OCI-LY7 (cell line): ENCODE measurements at regions not wholly inside any gene's neighbourhood (a gene's known extent, or its start where the extent isn't known, plus 50 kb on each side); places are given as distances from the start of the nearest gene placed in this dataset.

ENCODE experiments used
- BruUV-seq: library from RNA; stranded (reverse); fragments of 400-500 nt; replicated peaks from 2 replicates; lab custom pipeline; 2021; lab: Mats Ljungman, UMichigan
- CTCF ChIA-PET: fragments of 300-600 bp; sonication (Branson Sonifier 250); formaldehyde crosslinking; loops from one replicate; lab custom pipeline; 2022; ENCODE audit warnings: antibody characterized with exemption; ENCODE audit not compliant: unreplicated experiment; lab: Charles Lee
- POLR2A ChIA-PET: fragments of 300-600 bp; sonication (Branson Sonifier 250); formaldehyde crosslinking; loops from one replicate; lab custom pipeline; 2022; ENCODE audit warnings: antibody characterized with exemption; lab: Charles Lee
- DNase-seq: peaks from one replicate; pipeline ENCODE4 v3.0.0-alpha.2; 2015; ENCODE audit warnings: low spot score
- H2AFZ ChIP-seq: fragments of 200-600 bp; sonication (generic), shearing (Covaris generic); 2 replicates; pipeline ENCODE4 v1.6.1; 2014; ENCODE audit warnings: mild to moderate bottlenecking, antibody characterized with exemption, low read length, moderate library complexity
- H3K27ac ChIP-seq: fragments of 200-600 bp; sonication (generic); 2 replicates; pipeline ENCODE4 v1.5.1; 2014; ENCODE audit warnings: mixed run types, low read depth, mild to moderate bottlenecking, moderate library complexity, low read length, inconsistent platforms; ENCODE audit not compliant: poor library complexity, severe bottlenecking
- H3K36me3 ChIP-seq: fragments of 200-600 bp; sonication (generic); 2 replicates; pipeline ENCODE4 v1.6.1; 2014; ENCODE audit warnings: mild to moderate bottlenecking, antibody characterized with exemption, low read length, moderate library complexity, mixed read lengths; ENCODE audit not compliant: insufficient read depth
- H3K4me1 ChIP-seq: fragments of 200-600 bp; sonication (generic); 2 replicates; pipeline ENCODE4 v1.5.1; 2014; ENCODE audit warnings: mild to moderate bottlenecking, low read length; ENCODE audit not compliant: insufficient read depth, poor library complexity, severe bottlenecking
- H3K4me2 ChIP-seq: fragments of 200-600 bp; sonication (generic); 2 replicates; pipeline ENCODE4 v1.6.1; 2014; ENCODE audit warnings: mild to moderate bottlenecking, low read length
- H3K4me3 ChIP-seq: fragments of 200-600 bp; sonication (generic); 2 replicates; pipeline ENCODE4 v1.5.1; 2014; ENCODE audit warnings: mild to moderate bottlenecking, low read depth, low read length; ENCODE audit not compliant: poor library complexity, severe bottlenecking
- H3K79me2 ChIP-seq: fragments of 200-600 bp; sonication (generic); 2 replicates; pipeline ENCODE4 v1.6.1; 2016; ENCODE audit warnings: low read depth, mild to moderate bottlenecking, low read length, moderate library complexity, mixed read lengths; ENCODE audit not compliant: insufficient read depth
- H3K9me2 ChIP-seq: fragments of 200-600 bp; sonication (generic); 2 replicates; pipeline ENCODE4 v1.6.1; 2016; ENCODE audit warnings: mild to moderate bottlenecking, low read length, mixed read lengths; ENCODE audit not compliant: insufficient read depth
- H3K9me3 ChIP-seq: fragments of 200-600 bp; sonication (generic); 2 replicates; pipeline ENCODE4 v1.6.1; 2014; ENCODE audit warnings: mild to moderate bottlenecking, mixed run types, low read length, mixed read lengths
- H4K20me1 ChIP-seq: fragments of 200-600 bp; sonication (generic); 2 replicates; pipeline ENCODE4 v1.6.1; 2014; ENCODE audit warnings: mild to moderate bottlenecking, antibody characterized with exemption, low read length, moderate library complexity, mixed read lengths; ENCODE audit not compliant: insufficient read depth
- EZH2phosphoT487 ChIP-seq: fragments of 200-600 bp; sonication (generic); IDR thresholded peaks from 2 replicates; pipeline ENCODE4 v1.6.1; 2018; ENCODE audit warnings: low read depth, borderline replicate concordance, mild to moderate bottlenecking, mixed run types, antibody characterized with exemption, low read length, moderate library complexity, mixed read lengths
- intact Hi-C: fragments of 100-400 bp; cut with micrococcal nuclease; formaldehyde crosslinking; loops from one replicate; pipeline ENCODE4 v1.10.0; 2022; ENCODE audit not compliant: unreplicated experiment
- TF ChIP-seq, protein P1 (sequence below): fragments of 200-600 bp; sonication (generic); conservative IDR thresholded peaks from 2 replicates; pipeline ENCODE4 v1.5.1; 2014; ENCODE audit warnings: mild to moderate bottlenecking, antibody characterized with exemption, low read length, moderate library complexity, mixed read lengths

DNA sequence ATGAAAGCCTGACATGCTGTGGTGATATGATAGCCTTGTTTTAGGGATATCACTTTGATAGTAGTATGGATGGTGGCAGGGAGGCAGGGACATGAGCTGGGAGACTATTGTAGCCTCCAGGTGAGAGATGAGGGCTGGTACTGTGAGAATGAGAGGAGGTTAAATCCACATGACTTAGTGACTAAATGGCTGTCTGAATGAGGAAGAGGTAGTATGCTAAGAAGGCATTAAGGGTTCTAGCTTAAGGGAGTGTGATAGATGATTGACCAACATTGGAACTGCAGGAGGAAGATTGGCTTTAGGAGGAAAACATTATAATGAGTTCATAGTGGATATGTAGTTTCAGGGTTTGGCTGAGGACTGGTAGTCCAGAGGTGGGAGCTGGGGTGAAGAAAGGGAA lies 195.0 kb upstream of the ANK2 start:
- H2AFZ ChIP-seq: no peak overlapping the region
- TF ChIP-seq, protein P1, sequence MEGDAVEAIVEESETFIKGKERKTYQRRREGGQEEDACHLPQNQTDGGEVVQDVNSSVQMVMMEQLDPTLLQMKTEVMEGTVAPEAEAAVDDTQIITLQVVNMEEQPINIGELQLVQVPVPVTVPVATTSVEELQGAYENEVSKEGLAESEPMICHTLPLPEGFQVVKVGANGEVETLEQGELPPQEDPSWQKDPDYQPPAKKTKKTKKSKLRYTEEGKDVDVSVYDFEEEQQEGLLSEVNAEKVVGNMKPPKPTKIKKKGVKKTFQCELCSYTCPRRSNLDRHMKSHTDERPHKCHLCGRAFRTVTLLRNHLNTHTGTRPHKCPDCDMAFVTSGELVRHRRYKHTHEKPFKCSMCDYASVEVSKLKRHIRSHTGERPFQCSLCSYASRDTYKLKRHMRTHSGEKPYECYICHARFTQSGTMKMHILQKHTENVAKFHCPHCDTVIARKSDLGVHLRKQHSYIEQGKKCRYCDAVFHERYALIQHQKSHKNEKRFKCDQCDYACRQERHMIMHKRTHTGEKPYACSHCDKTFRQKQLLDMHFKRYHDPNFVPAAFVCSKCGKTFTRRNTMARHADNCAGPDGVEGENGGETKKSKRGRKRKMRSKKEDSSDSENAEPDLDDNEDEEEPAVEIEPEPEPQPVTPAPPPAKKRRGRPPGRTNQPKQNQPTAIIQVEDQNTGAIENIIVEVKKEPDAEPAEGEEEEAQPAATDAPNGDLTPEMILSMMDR: no peak
- TF ChIP-seq EZH2phosphoT487: no peak
- H3K79me2 ChIP-seq: no peaks in the 10 kb centered on the region
- no TSS peak for BruUV-seq
- CTCF ChIA-PET: no interaction called here
- H3K9me2 ChIP-seq: no peaks in the 10 kb centered on the region
- H3K36me3 ChIP-seq: no peaks in the 10 kb centered on the region
- intact Hi-C loops: no loop called here
- no peak overlapping the region for H3K27ac ChIP-seq
- H3K9me3 ChIP-seq: no peaks in the 10 kb centered on the region
- no peak overlapping the region for H3K4me2 ChIP-seq
- no peak overlapping the region for H3K4me3 ChIP-seq
- POLR2A ChIA-PET: interaction anchor here (0.7 to 1.2 kb wide), 2 partner anchors 16 to 448 kb away, joined by 3 read pairs; no protein-coding TSS in a partner anchor
- no peak for DNase-seq
- no peaks in the 10 kb centered on the region for H3K4me1 ChIP-seq
- H4K20me1 ChIP-seq: no peaks in the 10 kb centered on the region

DNA sequence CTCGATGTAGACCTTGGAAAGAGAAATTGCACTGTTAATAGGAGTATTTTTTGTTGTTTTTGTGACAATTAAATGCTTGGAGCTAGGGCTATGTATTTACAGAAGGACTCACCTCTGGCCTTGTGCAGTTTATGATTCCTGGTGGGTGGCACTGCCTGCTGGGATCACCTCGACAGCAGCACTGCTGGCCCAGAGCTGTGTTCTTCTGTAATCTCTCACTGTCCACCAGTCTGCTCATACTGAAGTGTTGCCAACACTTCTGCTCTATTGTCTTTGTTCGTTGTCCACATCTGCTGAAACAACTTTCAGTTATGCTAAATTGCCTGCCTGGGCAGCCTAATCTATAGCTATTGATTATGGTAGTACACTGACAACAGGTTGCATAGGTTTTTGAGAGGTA lies 194.4 kb upstream of the ANK2 start:
- Histone ChIP-seq H3K4me3 (no peak overlapping the region), H3K36me3 (no peaks in the 10 kb centered on the region), H2AFZ (no peak overlapping the region), H3K27ac (no peak overlapping the region), H3K4me1 (no peaks in the 10 kb centered on the region), H3K4me2 (no peak overlapping the region), H4K20me1 (no peaks in the 10 kb centered on the region), H3K9me3 (no peaks in the 10 kb centered on the region), H3K9me2 (no peaks in the 10 kb centered on the region), H3K79me2 (no peaks in the 10 kb centered on the region)
- POLR2A ChIA-PET: interaction anchor here (0.7 kb wide), 1 partner anchor 447 kb away, joined by 3 read pairs; no protein-coding TSS in a partner anchor
- TF ChIP-seq EZH2phosphoT487: no peak
- TF ChIP-seq, protein P1: no peak
- no peak for DNase-seq
- intact Hi-C loops: no loop called here
- CTCF ChIA-PET: no interaction called here
- BruUV-seq: no TSS peak

DNA sequence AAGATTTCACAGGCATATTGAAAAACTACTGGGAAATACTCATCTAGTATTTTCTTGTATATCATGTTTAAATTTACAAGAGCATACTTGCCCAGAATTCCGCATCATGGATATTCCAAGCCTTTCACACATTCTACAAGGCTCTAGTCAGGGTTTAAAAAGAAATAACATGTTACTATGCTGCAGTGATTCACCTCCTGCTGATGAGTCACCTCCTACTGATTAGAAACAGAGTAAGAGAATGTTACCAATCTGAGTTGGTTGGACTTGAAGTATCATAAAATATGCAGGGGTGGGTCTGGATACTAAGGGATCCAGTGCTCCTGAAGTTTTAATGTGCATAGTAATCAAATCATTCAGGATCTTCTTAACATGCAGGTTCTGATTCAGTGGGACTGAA lies 192.0 kb upstream of the ANK2 start:
- H3K9me3 ChIP-seq: no peaks in the 10 kb centered on the region
- H3K4me3 ChIP-seq: no peak overlapping the region
- no peak overlapping the region for H3K4me2 ChIP-seq
- no TSS peak for BruUV-seq
- H3K9me2 ChIP-seq: no peaks in the 10 kb centered on the region
- no peak overlapping the region for H3K27ac ChIP-seq
- no peaks in the 10 kb centered on the region for H4K20me1 ChIP-seq
- intact Hi-C loops: no loop called here
- no peak for DNase-seq
- H3K79me2 ChIP-seq: no peaks in the 10 kb centered on the region
- H3K4me1 ChIP-seq: no peaks in the 10 kb centered on the region
- ChIA-PET POLR2A (no interaction called here), CTCF (no interaction called here)
- H3K36me3 ChIP-seq: no peaks in the 10 kb centered on the region
- TF ChIP-seq, protein P1: no peak
- TF ChIP-seq EZH2phosphoT487: no peak
- no peak overlapping the region for H2AFZ ChIP-seq
